ENCODE measurements at regions not wholly inside any gene's neighbourhood (a gene's known extent, or its start where the extent isn't known, plus 50 kb on each side); places are given as distances from the start of the nearest gene placed in this dataset.

DNA sequence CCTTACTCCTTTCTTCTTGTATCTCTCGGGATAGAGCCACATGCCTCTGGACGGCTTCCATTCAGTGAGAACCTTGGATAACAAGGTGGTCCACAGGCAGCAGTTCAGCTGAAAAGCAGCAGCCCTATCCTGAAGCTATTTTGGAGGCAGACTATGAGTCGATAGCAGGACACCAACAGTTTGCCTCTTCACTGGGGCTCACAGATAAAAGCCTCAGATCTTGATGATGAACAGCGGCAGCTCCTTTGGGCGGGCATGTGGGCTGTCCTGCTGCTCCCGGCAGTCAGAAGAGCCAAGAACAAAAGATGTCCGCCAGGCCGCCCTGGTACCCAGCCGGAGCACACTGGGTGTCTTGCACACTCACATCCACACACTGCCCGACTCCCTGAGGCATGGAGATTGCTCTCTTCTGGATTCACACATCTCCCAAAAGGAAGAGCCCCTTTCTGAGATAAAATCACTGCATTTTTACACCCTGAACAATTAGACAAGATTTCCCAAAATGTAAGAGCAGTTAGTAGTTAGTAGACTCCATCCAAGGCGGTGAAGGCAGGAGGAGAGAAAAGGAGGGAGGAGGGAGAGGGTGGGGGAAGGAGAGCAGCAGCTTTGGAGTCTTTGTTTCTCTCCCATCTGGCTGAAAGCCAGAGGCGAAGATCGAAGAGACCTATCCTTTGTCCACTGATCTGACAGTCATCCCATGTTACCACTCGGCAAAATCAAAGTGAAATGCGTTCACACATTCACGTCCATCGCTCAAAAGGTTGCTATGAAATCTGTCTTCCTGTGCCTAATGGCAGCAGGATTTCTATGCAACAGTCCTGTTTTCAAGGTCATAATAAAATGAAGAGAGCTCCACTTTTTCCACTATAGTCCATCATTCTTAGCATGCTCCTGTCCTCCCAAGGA is 90.1 kb upstream of the KLF7 start:
- H3K4me3 ChIP-seq: no peak overlapping the region

DNA sequence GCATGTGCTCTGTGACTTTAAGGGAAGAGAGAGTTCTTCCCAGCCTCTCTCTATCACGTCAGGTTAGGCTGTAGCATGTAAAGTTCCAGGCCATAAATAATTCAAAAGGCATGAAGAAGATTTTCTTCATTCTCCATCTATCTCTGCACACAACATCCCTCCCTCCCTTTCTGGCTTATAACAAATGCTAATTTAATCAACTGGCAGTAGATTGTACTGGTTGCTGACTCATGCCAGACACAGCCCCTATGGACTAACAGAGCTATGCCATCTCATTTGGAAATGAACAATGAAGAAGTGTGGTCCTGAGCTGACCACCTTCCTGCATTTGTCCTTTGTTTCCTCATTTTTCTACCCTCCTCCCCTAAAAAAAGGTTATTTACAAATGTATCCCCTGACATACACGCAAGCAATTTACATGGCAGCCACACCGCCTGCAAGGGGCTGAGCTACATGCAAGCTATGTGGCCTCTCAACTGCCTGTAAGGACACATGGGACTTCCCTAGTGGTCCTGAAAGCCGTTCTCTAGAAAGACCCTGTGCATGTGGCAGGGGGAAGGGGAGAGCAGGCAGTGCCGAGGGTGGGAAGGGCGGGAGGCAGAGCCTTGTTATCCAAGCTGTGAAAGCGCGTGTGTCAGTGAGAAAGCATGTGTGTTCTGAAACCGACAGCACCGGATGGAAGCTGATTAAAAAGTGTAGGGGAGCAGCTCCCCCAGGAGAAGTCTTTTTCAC is 90.9 kb upstream of the KLF7 start:
- H3K27ac ChIP-seq: peak overlapping the region in 4 of 21 experiments; percentile 6 to 52 (median 22)

More for the DNA sequence above, 90.1 kb upstream of the KLF7 start:
- peak overlapping the region in 5 of 21 experiments; percentile 7 to 52 (median 9) for H3K27ac ChIP-seq

DNA sequence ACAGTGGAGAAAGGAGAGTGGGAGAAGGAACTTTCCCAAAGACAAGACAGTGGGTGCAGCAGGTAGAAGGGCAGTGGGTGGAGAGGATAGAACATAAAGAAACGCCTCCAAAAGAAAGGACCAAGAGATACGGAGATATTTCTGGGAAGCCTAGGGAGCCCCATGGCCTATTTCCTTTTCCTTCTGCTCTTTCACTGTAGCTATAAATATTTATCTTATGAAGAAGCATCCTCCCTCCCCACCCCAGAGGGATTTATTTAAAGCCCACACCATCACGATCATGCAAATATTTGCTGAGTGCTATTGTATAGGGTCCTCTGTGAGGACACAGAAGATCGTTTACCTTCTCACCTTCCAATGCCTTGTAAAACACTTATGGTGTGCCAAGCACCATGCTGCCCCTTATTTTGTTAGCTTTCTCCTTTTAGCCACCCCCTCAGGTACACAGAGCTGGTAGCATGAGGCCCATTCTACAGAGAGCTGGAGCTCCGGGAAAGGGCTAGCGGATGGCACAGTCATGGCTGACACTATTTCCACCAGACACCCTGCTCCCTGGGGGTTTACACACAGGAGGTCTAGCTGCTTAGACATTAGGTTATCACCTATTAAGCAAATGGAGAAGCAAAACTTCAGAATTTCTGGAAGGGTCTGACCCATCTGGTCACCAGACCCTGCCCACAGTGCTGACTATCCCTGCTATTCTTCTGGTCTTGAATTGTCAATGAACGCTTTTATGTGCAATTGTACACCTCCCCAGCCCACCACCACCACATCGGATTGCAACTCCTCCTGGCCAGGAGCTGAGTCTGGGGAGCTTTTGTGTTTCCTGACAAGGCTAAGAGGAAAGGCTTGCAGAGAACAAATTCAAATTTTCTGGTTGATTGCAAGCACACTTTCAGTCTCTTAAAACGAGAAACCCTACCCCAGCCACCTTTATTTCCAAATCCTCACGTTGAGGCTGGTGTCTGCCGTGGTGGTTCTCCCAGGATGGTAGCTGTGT is 91.8 kb upstream of the KLF7 start:
- Histone ChIP-seq H3K27ac (peak overlapping the region in 9 of 21 experiments; percentile 16 to 67 (median 41)), H3K4me3 (no peak overlapping the region)

More for the DNA sequence above, 90.9 kb upstream of the KLF7 start:
- H3K4me3 ChIP-seq: no peak overlapping the region

DNA sequence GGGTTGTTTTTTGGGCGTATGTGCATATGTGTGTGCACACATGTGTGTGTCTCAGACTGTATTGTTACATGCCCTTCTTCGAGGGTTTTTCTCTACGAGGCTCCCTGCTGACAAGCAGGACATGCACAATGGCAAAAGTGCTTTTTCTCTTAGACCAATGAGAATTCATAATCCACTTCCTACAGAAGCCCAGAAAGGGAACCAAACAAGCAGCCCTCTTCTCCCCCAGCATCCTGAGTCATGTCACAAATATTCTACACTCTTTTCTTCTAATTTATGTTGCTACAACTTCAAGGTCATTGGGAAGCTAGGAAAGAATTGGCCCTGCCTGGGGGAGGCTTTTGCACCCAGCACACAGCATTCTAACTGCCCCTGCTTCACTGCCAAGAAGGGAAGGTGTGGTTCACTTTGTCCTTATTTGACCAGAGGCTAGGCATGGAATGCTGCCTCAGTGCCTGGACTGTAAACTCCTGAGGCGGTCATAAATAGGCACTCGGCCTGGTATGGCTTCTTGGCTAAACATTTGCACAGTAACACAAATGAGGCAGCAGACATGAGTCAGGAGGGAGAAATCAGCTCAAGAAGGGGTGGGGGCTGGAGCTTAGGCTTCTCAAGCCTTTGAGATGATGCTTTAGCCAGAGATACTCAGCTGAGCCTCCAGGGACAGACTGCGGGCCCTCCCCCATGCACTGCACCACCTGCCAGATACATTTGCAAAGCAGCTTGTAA is 92.7 kb upstream of the KLF7 start:
- Histone ChIP-seq H3K27ac (peak overlapping the region in 12 of 21 experiments; percentile 15 to 67 (median 41)), H3K4me3 (no peak overlapping the region)

DNA sequence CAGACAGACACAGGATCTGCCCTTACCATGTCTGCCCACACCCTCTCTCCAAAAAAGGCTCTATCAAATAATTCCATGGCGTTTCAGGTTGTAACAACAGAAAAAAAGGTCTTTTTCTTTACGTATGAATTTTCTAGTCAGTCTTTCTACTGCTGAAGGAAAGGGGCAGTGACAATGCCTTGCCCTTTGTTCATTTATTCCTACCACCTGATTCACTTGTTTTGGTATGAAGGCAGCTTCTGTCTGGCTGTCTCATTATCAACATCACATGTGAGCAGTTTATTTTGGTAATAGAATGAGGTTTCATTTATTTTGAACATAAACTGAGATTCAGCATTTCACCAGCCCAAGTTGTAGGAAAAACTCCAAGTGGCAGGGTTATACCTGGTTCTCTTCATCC is 94.3 kb upstream of the KLF7 start:
- Histone ChIP-seq H3K27ac (no peak overlapping the region), H3K4me3 (no peak overlapping the region)

DNA sequence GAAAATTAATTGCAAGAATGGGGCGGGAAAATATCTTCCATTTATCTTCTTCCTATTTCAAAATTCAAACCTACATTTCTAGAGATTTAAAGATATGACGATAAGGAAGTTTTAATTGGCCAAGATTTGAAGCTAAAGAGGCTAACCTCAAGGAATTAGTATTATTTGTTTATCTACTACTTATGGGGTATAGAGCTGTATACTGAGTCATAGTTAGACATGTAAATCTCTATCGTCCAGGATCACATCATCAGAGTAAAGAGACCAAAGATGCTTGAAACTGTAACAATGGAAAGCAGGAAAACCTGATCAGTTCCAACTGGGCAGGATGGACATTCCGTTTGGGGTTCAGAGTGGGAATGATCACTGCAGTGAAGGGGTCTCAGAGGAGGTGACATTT is 95.2 kb upstream of the KLF7 start:
- Histone ChIP-seq H3K4me3 (no peak overlapping the region), H3K27ac (no peak overlapping the region)

DNA sequence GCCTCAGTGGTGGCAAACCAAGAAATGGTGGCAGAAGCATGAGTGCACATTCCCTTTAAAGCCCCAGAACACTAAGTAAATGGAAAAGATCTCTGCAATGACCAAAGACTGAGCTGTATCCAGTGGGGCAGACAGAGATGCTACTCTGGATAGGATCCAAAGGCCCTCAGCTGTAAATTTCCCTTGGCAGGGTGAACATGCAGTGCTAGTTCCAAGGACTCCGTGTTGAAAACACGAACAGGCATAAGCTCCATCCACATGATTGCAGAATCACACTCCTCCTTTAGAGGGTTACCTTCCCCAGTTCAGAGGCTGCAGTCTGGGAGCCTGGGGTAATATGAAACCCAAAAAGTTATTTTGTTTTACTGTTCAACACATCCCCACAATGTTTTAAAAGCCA is 98.6 kb upstream of the KLF7 start:
- H3K27ac ChIP-seq: no peak overlapping the region
- no peak overlapping the region for H3K4me3 ChIP-seq

DNA sequence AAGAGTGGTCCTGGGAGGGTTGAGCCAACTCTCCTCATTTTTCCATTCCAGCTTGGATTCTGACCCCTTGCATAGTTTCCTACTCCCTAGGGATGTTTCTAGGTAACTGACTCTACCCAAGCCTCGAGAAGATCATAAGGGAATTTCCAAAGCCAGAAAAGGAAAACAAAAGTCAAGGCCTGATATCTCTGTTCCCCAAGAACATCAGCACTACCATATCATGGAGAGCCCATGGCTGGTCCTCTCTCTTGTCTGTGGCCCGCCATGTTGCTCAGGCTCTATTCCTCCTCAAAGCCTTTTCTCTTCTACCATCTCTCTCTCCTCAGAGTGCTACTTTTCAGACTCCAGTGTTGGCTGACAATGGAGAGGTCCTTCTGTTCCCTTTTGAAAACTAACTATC is 99.6 kb upstream of the KLF7 start:
- no peak overlapping the region for H3K4me3 ChIP-seq
- H3K27ac ChIP-seq: no peak overlapping the region

DNA sequence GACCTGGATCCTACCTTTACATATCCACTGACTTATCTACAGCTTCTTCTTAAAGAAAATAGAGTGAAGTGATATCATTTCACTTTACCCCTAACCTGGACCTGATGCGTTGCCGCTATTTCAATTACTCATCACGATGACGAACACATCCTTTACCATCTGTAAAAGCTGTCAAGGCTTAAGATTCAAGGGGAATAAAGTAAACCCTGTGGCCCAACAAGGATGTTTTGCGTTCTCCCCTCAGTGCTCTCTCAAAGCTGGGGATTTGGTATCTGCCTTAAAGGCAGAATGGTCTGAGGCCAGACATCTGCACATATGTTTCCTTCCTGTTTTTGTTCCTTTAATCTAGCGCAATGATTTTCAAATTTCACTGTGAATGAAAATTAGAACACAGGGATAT is 100.1 kb upstream of the KLF7 start:
- no peak overlapping the region for H3K27ac ChIP-seq

DNA sequence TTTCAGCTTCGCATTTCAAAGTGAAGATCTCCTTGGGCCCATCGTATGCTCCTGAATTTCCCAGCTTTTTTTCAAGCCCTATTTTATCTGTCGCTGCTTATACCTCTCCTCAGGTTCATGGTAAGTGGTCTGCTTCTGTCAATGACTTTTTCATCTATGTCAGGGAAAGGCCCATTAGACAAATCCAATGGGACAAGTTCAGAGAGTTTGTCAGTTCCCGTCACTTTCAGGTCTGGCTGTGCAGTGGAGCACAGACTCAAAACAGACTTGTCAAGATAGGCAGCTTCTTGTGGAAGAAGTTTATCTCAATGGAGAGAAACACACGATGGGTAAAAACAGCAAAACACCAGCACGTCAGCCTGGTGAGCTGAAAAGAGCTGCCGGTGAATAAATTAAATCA is 100.9 kb upstream of the KLF7 start:
- Histone ChIP-seq H3K27ac (no peak overlapping the region), H3K4me3 (no peak overlapping the region)

More for the DNA sequence above, 100.1 kb upstream of the KLF7 start:
- H3K4me3 ChIP-seq: no peak overlapping the region

DNA sequence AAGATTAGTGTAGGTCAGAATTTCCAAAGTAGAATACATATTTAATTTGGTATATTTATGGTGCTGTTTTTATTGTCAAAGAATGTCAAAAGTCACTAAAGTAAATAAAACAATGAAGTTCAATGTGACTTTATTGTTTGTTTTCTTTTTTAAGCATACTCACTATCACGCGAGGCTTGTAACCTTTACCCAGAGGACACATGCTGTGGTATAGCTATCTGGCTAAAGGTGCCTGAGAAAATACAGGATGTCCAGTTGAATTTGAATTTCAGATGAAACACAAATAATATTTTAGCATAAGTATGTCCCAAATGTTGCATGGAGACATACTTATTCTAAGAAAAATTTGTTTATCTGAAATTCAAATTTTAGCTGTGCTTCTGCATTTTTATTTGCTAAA is 103.3 kb upstream of the KLF7 start:
- no peak overlapping the region for H3K4me3 ChIP-seq

DNA sequence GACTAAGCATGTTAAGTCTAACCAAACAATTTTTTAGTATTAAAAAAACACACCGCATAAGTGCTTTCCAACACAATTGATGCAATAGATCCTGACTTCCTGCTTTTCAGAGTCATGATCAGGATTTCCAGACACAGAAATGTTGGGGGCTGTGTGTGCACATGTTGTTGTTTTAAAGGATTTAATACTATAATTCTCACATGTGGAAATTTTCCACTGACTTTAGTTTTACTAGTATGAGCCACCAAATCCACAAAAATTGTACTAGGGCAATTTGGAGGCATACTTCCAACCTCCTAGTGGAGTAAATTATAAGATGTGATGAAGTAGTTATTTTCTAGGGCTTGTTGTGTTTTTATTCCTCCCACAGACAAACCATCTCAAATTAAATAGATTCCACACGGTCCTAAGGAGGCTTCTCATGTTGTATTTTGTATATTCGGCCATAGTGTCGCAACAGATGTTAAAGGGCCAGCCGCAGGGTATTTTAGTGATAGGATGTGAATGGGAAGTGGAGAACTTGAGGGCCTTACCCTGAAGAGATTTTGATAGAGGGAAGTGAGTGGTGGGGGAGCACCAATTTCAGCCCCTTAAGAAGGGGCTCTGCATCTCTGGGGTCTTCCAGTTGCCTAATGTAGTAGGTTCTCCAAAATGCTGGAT is 108.9 kb upstream of the KLF7 start:
- peak overlapping the region in 2 of 21 experiments; percentile 17 for H3K27ac ChIP-seq
- H3K4me3 ChIP-seq: no peak overlapping the region

More for the DNA sequence above, 103.3 kb upstream of the KLF7 start:
- no peak overlapping the region for H3K27ac ChIP-seq

DNA sequence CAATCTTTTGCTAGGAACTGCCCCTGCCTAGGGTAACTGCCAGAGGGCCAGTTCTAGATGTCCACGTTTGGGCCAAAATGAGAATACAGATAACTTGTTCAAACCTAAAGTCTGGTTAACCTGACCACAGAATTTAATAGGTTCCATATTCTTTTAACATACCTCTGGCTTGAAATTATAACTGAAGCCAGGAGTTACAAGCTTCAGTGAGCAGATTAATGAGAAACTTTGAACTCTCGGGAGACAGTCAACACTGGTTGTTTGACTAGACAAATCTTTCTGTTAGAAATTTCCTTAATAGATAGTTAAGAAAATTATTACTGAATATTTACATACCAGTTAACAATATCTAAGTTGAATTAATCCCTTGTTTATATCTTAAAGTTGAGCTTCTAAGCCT is 110.0 kb upstream of the KLF7 start:
- H3K4me3 ChIP-seq: no peak overlapping the region
- no peak overlapping the region for H3K27ac ChIP-seq

DNA sequence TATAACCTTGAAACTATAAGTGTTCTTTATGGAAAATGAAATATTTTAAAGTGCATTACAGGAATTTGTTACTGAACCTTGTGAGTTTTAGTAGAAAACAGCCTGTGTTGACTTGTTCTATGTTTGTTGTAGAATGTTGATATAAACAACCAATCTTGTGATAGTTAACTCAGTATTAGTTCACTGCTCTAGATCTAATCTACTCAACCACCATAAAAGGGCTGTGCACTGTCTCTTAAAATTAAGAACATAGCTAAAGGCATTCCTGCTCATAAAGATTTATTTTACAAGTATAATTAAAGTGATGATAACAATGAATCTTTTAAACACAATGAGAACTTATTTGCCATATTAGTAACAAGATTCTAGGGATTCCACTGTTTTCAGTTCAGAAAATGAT is 110.5 kb upstream of the KLF7 start:
- Histone ChIP-seq H3K27ac (no peak overlapping the region), H3K4me3 (no peak overlapping the region)

DNA sequence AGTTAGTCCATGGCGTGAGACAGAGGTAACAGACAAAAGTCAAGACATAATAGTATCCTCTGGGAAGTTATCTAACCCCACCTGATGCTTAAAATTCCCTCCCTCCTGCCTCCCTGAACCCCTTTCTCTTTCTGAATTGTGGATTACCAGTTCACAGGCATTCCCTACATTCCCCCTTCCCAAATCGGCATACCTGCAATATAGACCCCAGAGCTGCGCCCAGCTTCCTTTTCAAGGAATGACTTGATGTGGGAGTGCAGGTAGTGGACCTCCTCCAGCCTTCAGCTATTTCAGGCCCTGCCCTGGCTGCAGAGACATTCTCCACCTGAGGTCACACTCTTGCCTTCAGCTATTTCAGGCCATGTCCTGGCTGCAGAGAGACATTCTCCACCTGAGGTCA is 111.1 kb upstream of the KLF7 start:
- Histone ChIP-seq H3K4me3 (no peak overlapping the region), H3K27ac (no peak overlapping the region)

DNA sequence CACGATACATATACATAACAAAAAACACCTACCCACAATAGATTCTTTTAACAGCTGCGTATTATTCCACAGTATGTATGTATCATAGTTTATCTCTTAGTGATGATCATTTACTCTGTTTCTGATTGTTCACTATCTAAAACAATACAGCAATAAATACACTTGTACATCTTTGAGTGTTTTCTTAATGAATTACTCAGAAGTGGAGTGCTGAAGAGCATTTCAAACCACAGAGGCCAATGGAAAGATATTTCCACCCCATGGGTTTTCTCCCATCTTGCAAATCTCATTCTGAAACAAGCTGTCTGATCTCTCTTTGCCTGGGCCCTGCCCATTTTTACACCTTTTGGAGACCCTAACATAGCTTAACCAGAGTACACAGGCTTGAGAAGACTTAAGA is 113.8 kb upstream of the KLF7 start:
- Histone ChIP-seq H3K4me3 (no peak overlapping the region), H3K27ac (no peak overlapping the region)

DNA sequence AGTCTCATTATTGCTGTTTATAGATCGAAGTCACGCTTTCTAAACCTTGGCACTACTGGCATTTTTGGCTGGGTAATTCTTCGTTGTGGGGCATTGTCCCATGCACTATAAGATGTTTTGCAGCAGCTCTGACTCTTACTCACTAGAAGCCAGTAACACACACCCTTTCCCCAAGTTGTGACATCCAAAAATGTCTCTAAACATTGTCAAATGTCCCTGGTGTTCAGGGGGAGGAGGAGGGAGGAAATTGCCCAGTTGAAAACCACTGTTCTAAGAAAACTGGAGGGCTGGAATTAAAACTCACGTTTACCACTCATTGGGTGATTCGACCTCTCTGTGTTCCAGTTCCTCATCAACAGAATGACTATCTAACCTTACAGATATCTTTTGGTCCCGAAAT is 115.7 kb upstream of the KLF7 start:
- H3K4me3 ChIP-seq: no peak overlapping the region
- H3K27ac ChIP-seq: no peak overlapping the region

DNA sequence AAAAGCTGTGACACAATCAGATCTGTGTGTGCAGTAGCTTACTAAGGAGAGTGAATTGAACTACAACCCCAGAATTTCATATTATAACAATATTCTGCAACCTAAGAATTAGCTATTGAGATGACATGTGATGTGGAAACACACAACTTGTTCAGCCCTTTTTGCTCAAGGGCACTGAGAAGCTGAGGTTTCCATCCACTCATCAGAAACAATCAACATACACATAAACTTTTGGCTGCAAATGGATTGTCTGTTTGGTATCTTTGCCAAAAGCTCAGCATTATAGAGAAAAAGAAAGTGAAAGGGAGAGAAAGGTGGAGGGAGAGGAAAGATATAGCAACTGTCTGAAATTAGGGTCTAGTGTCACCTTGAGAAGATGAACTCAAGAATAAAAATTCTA is 117.2 kb upstream of the KLF7 start:
- Histone ChIP-seq H3K4me3 (no peak overlapping the region), H3K27ac (peak overlapping the region in 8 of 21 experiments; percentile 6 to 59 (median 41))

DNA sequence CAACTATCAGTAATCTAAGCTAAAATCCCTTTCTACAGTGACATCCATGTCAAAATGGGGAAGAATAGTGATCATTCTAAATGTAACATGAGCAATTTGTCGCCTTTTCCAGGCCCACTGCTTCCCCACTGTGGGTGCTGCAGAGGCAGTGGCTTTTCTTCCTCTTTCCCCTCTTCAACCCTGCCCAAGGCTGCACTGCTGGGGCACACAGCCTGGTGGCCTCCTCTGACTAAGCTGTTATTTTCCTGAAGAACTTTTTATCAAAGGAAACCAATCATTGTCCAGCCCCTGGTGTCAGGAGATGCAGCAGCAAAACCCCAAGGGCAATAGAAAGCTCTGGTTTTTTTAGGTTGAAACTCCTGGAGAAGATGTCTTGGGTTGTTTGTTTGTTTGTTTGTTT is 117.6 kb upstream of the KLF7 start:
- no peak overlapping the region for H3K4me3 ChIP-seq
- H3K27ac ChIP-seq: peak overlapping the region in 7 of 21 experiments; percentile 8 to 59 (median 47)

Data from skin epidermis (tissue), 12 donors.